Ramos (cell line): ENCODE measurements at regions not wholly inside any gene's neighbourhood (a gene's known extent, or its start where the extent isn't known, plus 50 kb on each side); places are given as distances from the start of the nearest gene placed in this dataset.

Experiments used
- in situ Hi-C: fragments of 300-500 bp; cut with MboI; formaldehyde crosslinking; loops from one replicate; pipeline ENCODE4 v1.14.3; 2022; ENCODE audit warnings: low sequenced_read_pairs; ENCODE audit not compliant: unreplicated experiment

DNA sequence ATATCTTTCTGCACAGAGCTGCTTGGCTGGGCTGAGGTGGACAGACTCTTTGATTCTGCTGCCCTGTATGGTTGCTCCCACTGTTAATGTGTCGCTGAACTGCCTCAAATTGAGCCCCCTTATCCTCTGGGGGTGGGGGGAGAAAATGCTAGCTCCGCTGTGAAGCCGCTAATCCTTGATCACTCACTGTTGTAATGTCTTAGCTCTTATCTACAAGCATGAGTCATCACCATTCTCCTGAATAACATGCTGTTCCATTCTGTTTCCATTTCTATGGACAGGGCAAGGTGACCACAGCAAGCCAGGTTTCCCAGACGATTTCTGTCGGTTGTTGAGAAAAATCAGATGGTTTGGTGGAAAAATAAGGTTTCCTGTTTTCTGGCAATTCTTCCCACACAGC, 218.4 kb upstream of the GGTLC1 start:
- in situ Hi-C loops, result no loop called here

DNA sequence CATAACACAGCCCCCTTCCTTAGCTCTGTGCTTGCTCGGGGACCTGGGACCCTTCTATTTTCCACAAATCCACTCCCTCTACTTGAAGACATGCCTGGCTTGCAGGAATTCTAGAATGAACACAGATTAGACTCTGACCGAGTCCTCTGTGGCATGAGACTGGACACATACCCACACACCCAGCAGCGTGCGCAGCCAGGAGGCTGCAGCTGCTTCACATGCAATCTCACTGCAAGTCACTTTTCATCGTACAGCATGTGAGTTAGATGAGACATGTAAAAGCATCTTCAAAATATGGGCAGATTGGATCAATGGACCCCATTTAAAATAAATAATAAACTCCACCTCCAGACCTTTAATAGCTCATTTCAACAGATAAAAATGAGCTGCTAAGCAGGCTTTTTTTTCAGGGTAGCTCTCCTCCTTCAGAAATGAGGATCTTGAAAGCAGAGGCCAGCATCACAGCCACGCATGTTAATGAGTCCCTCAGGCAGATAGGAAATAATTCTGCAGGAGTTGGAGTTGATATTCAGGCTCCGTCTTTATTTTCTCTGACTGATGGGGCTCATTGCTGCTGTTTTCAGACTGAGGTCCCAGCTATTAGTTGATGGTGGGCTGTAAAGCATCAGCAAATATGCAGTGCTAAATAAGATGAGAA, 215.1 kb upstream of the GGTLC1 start:
- in situ Hi-C loops, result no loop called here

- in situ Hi-C loops, result no loop called here
Measured at GRCh38 chr20:24199501-24199900, 210.9 kb upstream of the GGTLC1 start.

DNA sequence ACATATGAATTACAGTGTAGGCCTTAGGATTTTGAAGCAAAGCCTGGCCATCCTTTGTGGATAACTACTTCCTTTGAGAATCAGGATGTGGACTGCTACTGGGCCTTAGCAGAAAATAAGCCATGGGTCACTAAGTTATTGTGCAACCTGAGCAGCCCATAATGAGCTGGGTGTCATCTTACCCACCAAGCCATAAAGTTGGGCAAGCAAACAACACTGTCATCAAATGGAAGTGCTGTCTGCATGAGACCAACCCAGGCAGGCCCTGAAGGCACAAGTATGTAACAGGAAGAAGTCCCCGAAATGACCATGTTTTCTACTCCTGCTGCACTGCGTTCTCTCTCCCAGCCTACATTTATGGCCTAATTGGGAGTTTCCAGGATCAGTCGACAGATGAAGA, 205.6 kb upstream of the GGTLC1 start:
- in situ Hi-C loops, result no loop called here

DNA sequence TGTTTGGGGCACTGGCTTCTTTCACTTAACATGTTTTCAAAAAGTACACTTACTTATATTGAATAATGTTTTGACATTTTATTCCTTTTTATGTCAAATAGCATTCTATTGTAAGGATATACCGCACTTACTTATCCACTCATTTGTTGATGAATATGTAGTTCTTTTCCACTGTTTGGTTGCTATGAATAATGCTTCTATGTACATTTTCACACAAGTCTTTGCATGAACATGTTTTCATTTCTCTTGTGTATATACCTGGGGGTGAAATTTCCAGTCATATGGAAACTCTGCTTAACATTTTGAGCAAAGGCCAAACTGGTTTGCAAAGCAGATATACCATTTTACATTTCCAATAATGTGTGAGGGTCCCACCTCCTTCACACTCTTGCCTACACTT, 202.3 kb upstream of the GGTLC1 start:
- in situ Hi-C loops, result no loop called here

DNA sequence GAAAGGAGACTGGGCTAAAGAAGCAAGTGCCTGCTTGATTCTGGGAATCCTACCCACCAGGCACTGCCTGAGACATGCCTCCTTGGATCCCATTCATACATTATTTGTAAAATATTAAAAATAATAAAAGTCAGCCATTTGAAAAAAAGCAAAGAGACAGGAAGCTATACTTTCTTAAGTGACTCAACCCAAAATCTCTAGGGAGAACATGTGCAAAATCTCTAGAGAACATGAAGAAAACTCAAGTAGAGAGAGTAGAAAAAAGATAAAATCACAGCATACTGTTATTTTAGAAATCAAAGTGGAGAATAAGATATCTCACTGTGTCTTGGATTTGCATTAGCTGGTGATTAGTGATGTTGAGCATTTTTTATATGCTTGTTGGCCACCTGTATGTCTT, 197.2 kb upstream of the GGTLC1 start:
- in situ Hi-C loops, result no loop called here

GRCh38 chr20:24181151-24181550, 192.6 kb upstream of the GGTLC1 start:
- in situ Hi-C loops, result no loop called here

DNA sequence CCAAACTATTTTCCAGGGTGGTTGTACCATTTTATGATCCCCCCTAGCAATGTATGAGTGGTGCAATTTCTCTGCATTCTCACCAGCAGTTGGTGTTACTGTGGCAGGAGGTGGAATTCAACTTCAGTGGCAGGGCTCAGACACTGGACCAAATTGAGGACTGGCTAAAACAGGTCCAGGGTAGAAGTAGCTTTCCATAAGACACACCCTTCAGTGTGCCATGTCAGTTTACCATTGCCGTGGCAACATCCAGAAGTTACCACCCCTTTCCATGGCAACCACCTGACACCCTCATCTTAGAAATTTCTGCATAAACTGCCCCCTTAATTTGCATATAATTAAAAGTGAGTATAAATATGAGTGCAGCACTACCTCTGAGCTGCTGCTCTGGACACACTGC, 180.7 kb upstream of the GGTLC1 start:
- in situ Hi-C loops, result no loop called here

DNA sequence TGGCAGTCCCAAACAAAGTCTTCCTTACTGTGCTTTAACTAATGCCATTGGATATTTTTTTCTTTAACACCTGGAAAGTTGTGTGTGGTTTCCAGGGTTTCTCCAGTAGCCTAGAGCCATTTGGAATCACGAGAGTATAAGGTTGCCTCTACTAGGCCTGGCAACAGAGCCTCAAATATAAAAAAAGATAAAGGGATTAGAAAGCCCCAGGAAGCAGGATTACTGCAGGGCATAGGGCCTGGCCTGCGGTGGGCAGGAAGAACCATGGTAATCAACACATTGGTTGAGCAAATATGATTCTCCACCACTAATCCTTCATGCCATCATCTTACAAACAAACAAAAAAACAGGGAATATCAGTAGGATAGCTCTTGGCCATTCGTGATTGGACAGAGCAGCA, 177.8 kb upstream of the GGTLC1 start:
- in situ Hi-C loops, result no loop called here

GRCh38 chr20:24166123-24166381, 177.5 kb upstream of the GGTLC1 start:
- in situ Hi-C loops, result no loop called here

- in situ Hi-C loops, result no loop called here
Measured at GRCh38 chr20:24165301-24166122, 176.9 kb upstream of the GGTLC1 start.

DNA sequence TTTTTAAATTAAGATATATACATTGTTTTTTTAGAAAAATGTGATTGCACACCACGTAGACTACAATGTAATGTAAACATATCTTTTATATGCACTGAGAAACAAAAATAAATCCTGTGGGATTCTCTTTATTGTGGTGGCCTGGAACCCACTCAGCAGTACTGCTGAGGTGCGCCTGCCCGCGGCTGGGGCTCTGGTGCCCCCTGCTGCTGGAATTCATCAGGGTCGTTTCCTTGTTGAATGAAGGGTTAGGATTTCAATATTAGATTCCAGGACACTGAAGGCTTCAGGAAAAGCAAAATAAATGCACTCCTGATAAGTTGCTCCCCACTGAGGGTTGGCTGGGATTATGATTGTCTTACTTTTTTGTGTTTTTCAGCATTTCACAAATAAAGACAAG, 175.8 kb upstream of the GGTLC1 start:
- in situ Hi-C loops, result no loop called here

DNA sequence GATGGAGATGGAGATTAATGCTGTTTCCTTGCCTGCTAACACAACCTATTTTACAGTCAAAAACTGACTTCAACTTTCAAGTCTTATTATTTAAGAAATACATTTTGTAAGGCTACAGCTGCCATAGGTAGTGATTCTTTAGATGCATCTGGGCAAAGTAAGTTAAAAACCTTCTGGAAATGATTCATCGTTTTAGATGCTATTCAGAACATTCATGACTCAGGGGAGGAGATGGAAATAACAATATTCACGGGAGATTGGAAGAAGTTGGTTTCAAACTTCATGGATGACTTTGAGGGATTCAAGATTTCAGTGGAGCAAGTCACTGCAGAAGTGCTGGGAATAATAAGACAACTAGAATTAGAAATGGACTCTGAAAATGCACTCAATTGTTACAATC, 174.9 kb upstream of the GGTLC1 start:
- in situ Hi-C loops, result no loop called here

DNA sequence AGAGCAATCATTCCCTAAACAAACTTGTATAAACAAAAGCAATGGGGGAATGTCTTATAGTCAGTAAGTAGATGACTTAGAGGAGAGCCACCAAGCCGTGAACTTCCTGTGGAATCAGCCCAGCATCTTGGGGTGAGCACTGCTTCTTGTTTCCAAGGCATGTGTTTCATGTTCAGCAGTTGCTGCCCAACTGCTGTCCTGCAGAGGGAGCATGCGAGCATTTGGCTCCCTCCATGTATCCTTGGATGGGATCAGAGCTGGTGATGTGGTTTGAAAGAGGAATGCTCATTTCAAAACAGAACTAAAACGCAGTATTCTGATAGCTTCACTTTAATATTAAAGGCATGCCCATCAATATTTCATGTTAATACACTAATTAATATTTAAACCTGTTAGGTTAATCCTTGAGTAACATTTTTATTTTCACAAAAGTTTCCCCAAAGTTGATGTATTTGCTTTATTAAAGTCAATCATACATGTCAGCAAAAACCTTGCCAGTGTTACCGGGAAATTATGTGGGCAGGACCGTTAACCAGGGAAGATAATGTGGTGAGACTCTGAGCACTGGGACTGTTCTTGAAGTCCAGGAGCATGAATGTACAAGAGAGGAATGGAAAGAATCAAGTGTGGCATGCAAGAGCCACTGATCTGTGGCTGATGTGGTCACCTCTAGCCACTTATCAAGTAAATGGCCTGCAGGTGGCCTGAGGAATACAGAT, 172.1 kb upstream of the GGTLC1 start:
- in situ Hi-C loops, result no loop called here

DNA sequence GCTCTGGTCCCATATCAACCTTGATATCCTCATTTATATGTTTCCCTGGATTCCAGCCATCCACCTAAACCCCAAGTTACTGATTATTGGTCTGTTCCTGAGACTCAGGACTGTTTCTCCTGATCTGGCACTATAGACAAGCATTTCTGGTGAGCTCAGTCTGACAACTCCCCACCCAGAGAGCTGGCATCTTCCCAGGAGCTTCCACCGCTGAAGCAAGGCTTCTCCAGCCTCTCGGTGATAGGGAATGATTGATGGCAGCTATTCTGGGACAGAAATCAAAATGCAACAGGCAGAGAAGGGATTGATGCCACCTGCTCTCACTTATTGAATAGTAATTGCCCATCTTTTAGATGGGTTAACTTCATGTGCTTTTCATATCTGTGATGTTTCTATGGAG, 169.7 kb upstream of the GGTLC1 start:
- in situ Hi-C loops, result no loop called here

- in situ Hi-C loops, result no loop called here
Measured at GRCh38 chr20:24157213-24157612, 168.6 kb upstream of the GGTLC1 start.

DNA sequence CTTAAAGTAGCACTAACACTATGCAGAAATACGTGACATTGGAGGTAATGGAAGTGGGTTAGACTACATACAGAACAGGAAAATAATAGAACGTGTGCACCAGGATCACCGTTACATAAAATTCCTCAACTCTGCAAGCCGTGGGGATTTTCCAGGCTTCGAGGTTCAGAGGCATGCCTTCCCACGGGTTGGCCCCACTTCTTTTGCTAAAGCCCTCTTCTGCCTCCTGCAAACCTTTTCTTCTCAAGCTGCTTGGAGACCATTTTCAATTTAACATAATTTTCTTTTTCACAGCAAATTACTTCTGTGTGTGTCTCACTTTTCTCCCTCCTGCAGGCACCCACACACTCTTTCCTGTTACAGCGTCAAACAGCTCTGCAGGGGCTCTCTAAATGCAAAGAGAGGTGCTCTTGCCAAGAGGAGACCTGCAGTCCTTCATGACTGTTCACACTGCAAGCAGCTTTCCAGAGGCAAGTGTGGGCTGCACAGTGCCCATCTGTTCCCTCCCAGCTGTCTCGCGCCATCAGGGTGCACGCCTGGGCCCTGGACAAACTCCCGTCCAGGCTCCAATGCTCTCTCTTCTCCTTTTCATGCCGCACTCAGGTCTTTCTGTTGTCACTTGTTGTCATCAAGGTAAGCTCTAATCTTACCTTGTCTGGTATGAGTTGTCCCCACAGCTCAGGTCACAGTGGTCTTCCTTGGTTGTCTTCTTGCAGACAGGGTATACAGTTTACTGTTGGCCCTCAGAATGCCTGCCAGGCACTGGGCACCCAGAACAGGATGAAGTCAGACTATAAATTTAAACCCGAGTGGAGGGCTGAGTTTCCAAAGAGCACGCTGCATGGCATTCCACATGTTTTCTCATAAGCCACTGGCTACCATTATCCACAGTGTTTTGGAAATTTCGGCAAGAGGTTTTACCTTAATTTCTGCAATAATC, 164.8 kb upstream of the GGTLC1 start:
- in situ Hi-C loops, result no loop called here

DNA sequence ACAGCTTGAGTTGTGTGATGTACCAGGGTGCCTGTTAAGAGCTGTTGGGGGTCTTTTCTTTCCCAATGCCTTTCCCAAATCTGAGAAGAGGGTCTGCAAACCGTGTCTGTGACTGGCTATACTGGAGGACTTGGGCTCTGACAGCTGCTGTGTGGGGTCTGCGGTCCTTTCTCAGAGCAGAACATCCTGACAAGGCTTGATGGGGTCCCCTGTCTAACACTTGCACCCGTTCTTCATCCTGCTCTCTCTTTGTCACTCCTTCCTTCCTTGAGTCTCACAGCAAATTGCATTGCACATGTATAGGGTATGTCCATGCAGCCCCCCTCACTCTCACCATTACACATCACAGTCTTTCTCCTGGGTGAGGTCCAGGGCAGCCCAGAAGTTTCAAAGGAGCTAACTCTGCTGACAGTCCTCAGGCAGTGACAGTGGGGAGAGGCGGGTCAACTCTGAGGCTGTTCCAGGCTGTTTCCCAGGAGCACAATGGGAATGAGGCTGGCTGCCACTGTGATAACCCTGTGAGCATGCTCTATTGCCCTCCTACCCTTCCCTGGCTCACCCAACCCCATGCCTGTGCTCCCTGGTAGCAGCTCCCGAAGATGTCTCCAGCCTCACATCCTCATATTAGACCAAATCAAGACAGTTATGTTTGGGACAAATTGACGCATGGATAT, 163.2 kb upstream of the GGTLC1 start:
- in situ Hi-C loops, result no loop called here

DNA sequence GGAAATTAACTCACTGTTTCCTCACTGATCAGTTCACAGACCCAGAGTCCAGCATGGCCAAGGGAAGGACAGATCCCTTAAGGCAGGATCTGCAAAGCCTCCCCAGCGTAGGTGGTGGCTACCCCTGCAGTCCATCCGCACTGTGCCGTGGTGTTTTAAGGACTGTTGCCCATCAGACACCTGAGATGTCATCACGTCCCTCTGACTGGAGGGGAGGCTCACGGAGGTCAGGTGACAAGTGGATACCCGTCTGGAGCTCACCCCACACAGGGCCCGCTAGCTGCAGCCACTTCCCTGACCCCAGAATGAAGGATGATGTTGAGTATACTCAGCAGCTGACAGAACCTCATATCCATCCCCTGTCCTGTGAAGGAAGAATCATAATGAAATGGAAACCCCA, 161.8 kb upstream of the GGTLC1 start:
- in situ Hi-C loops, result no loop called here

DNA sequence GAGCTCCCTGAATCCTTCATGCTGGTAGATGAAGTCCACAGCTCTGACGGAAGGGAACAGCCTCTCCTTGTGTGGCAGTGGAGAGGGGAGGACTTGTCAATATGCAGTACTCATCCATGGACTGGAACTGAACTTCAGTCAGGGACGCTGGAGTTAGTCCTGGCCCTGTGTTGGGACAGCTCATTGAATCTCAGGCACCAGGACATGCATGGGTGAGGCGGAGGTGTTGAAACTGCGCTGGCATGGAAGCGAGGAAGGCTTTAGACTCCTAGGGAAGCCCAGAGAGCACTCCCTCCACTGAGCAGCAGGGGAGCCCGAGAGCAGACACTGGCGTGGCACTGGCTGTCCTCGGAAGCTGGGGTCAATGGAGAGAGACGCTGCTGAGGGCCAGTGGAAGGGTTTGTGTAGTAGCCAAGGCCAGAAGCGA, 161.3 kb upstream of the GGTLC1 start:
- in situ Hi-C loops, result no loop called here
